DOHH2 (cell line): ENCODE measurements at regions not wholly inside any gene's neighbourhood (a gene's known extent, or its start where the extent isn't known, plus 50 kb on each side); places are given as distances from the start of the nearest gene placed in this dataset.

Experiments
- H3F3A ChIP-seq: fragments of 200-600 bp; sonication (generic), shearing (Covaris generic); 2 replicates; pipeline ENCODE4 v1.6.0; 2016; ENCODE audit warnings: antibody characterized with exemption, mild to moderate bottlenecking; ENCODE audit not compliant: control insufficient read depth, insufficient read depth
- H3K27ac ChIP-seq: fragments of 200-600 bp; sonication (generic); 2 replicates; pipeline ENCODE4 v1.5.1; 2014; ENCODE audit warnings: low read depth, mild to moderate bottlenecking, low read length, moderate library complexity
- H3K27me3 ChIP-seq: fragments of 200-600 bp; sonication (generic); 2 replicates; pipeline ENCODE4 v1.6.1; 2014; ENCODE audit warnings: mild to moderate bottlenecking, low read length, mixed read lengths; ENCODE audit not compliant: control insufficient read depth
- H3K36me3 ChIP-seq: fragments of 200-600 bp; sonication (generic); 2 replicates; pipeline ENCODE4 v1.6.1; 2014; ENCODE audit warnings: mild to moderate bottlenecking, low read length, moderate library complexity, mixed read lengths; ENCODE audit not compliant: control insufficient read depth
- H3K4me1 ChIP-seq: fragments of 200-600 bp; sonication (generic); 2 replicates; pipeline ENCODE4 v1.6.1; 2014; ENCODE audit warnings: mild to moderate bottlenecking, low read length, mixed read lengths; ENCODE audit not compliant: control insufficient read depth
- H3K4me2 ChIP-seq: fragments of 200-600 bp; sonication (generic); 2 replicates; pipeline ENCODE4 v1.6.0; 2014; ENCODE audit warnings: mild to moderate bottlenecking, low read length, moderate library complexity
- H3K4me3 ChIP-seq: fragments of 200-600 bp; sonication (generic); 2 replicates; pipeline ENCODE4 v1.5.1; 2014; ENCODE audit warnings: mild to moderate bottlenecking, low read length, mixed read lengths
- H3K79me2 ChIP-seq: fragments of 200-600 bp; sonication (generic); 2 replicates; pipeline ENCODE4 v1.6.1; 2014; ENCODE audit warnings: mild to moderate bottlenecking, low read length, mixed read lengths; ENCODE audit not compliant: control insufficient read depth
- H3K9me2 ChIP-seq: fragments of 200-600 bp; sonication (generic); replicated peaks from 2 replicates; pipeline ENCODE4 v1.6.1; 2014; ENCODE audit warnings: mild to moderate bottlenecking, low read length, mixed read lengths; ENCODE audit not compliant: control insufficient read depth
- H3K9me3 ChIP-seq: fragments of 200-600 bp; sonication (generic); 2 replicates; pipeline ENCODE4 v1.6.1; 2014; ENCODE audit warnings: antibody characterized with exemption, low read length, mixed read lengths; ENCODE audit not compliant: control insufficient read depth, insufficient read depth
- H4K20me1 ChIP-seq: fragments of 200-600 bp; sonication (generic); 2 replicates; pipeline ENCODE4 v1.6.0; 2014; ENCODE audit warnings: low read depth, mild to moderate bottlenecking, antibody characterized with exemption, low read length, moderate library complexity; ENCODE audit not compliant: control insufficient read depth, insufficient read depth
- EZH2phosphoT487 ChIP-seq: fragments of 200-600 bp; sonication (generic); IDR thresholded peaks from 2 replicates; pipeline ENCODE4 v1.6.1; 2017; ENCODE audit warnings: borderline replicate concordance, mild to moderate bottlenecking, antibody characterized with exemption, low read length, moderate library complexity, mixed read lengths
- TF ChIP-seq, protein P1 (sequence below): fragments of 200-600 bp; sonication (generic); IDR thresholded peaks from one replicate; pipeline ENCODE4 v1.5.1; 2014; ENCODE audit warnings: antibody characterized with exemption, mild to moderate bottlenecking, low read depth, low read length; ENCODE audit not compliant: poor library complexity, severe bottlenecking

DNA sequence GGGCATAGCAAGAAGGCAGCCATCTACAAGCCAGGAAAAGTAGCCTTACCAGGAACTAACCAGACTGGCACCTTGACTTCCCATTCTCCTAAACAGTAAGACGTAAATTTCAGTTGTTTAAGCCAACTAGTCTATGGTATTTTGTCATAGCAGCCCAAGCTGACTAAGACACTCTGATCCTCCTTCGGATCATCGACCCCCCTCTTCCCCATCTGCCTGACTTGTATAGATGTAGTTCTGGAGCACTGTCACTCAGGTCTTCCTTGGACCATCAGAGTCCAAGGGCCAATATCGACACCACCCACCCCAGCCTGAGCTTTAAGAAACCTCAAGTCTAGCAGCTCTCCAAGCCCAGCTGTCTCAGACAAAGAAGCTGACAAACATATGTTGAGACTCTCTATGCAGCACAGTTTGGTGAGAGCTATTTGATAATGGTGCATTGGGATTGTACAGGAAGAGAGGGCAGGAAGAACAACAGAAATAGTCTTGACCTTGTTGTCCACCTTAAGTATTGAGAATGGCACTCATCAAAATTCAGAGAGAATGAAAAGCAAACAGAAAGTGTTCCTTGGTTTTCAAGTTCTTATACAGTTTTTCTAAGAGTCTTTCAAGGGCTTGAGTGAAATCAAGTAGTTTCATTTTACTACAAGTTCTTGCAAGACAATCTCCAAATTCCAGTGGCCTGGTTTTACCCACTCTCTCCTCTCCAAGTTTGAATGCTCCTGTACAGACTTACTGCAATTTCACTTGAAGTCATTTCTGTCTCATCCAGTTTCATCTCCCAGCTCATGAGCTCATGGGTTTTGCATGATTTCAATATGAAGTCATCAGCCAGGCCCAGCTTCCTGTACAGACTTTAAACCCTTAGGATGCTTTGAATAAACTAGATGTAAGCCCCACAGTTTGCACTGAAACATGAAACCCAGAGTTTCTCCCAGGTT lies 122.3 kb upstream of the RAI14 start:
- peaks cover 4% of the 10 kb centered on the region; the same call in 1 of the 2 replicates for H3K27me3 ChIP-seq
- no peaks in the 10 kb centered on the region for H4K20me1 ChIP-seq
- no peak for TF ChIP-seq EZH2phosphoT487
- TF ChIP-seq, protein P1, sequence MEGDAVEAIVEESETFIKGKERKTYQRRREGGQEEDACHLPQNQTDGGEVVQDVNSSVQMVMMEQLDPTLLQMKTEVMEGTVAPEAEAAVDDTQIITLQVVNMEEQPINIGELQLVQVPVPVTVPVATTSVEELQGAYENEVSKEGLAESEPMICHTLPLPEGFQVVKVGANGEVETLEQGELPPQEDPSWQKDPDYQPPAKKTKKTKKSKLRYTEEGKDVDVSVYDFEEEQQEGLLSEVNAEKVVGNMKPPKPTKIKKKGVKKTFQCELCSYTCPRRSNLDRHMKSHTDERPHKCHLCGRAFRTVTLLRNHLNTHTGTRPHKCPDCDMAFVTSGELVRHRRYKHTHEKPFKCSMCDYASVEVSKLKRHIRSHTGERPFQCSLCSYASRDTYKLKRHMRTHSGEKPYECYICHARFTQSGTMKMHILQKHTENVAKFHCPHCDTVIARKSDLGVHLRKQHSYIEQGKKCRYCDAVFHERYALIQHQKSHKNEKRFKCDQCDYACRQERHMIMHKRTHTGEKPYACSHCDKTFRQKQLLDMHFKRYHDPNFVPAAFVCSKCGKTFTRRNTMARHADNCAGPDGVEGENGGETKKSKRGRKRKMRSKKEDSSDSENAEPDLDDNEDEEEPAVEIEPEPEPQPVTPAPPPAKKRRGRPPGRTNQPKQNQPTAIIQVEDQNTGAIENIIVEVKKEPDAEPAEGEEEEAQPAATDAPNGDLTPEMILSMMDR = no peak
- no peaks in the 10 kb centered on the region for H3K4me1 ChIP-seq
- no peak overlapping the region for H3K27ac ChIP-seq
- H3K79me2 ChIP-seq = no peaks in the 10 kb centered on the region
- no peak overlapping the region for H3K4me3 ChIP-seq
- no peaks in the 10 kb centered on the region for H3K36me3 ChIP-seq
- H3K9me2 ChIP-seq = no peaks in the 10 kb centered on the region
- H3K4me2 ChIP-seq = no peak overlapping the region
- no peaks in the 10 kb centered on the region for H3F3A ChIP-seq
- no peaks in the 10 kb centered on the region for H3K9me3 ChIP-seq

DNA sequence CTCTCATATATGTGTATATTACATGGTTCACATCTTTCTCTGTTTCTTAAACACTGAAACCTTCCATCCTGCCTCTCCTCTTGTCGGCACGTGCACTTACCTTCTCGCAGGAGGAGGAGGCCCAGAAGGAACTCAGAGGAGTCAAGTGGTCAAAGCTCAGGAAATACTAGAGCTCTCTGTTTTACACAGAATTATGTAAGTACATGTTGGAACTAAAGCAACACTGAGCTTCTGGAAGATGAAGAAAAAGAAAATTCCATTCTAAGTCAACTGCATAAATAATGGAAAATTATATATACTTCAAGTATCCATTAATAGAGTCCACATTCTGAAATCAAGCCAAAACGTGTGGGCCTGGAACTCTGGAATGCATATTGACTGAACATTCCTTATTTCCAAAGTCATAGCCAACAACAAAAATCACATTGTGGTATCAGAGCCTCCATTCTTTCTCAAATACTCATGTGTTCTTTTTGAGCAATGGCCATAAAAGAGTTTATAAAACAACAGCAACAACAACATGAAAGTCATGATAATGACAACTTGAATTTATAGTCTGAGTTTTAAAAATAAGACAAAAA lies 121.5 kb upstream of the RAI14 start:
- Histone ChIP-seq H3K9me2 (no peaks in the 10 kb centered on the region), H3K27me3 (peaks cover 6% of the 10 kb centered on the region), H3F3A (no peaks in the 10 kb centered on the region), H3K9me3 (no peaks in the 10 kb centered on the region), H3K4me1 (no peaks in the 10 kb centered on the region), H3K79me2 (no peaks in the 10 kb centered on the region), H3K36me3 (no peaks in the 10 kb centered on the region), H3K27ac (no peak overlapping the region), H4K20me1 (no peaks in the 10 kb centered on the region), H3K4me2 (no peak overlapping the region), H3K4me3 (no peak overlapping the region)
- TF ChIP-seq EZH2phosphoT487 = no peak
- TF ChIP-seq, protein P1 = no peak

DNA sequence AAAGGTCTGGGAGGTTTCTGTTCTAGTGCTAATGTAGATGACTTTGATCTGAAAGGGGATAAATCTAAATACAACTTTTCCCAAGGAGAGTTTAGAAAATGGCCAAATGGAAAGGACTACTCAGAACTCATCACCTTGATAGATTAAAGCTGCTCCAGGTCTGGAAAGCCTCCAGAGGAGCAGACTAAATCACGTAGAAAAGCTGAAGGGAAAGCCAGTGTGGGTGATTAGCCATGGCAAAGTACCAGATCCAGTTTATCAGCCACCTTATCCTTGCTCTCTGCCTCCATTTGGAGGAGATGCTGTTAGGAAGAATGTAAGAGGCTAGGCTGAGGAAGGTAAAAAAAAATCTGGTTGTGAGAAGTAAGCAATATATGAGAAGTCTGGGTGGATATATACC lies 120.7 kb upstream of the RAI14 start:
- Histone ChIP-seq H3K79me2 (no peaks in the 10 kb centered on the region), H3K4me1 (no peaks in the 10 kb centered on the region), H3K36me3 (no peaks in the 10 kb centered on the region), H3F3A (no peaks in the 10 kb centered on the region), H3K27ac (no peak overlapping the region), H3K9me3 (no peaks in the 10 kb centered on the region), H3K4me2 (no peak overlapping the region), H3K27me3 (peaks cover 6% of the 10 kb centered on the region), H3K9me2 (no peaks in the 10 kb centered on the region), H4K20me1 (no peaks in the 10 kb centered on the region), H3K4me3 (no peak overlapping the region)
- TF ChIP-seq, protein P1 = no peak
- TF ChIP-seq EZH2phosphoT487 = no peak
